HepG2 (cell line): ENCODE measurements at regions not wholly inside any gene's neighbourhood (a gene's known extent, or its start where the extent isn't known, plus 50 kb on each side); places are given as distances from the start of the nearest gene placed in this dataset.
"Not testable (repeated sequence)": the region's sequence is repeated elsewhere in the genome, so short reads cannot be mapped to it uniquely, and the experiment has no call there.

Experiments
- ATAC-seq: fragments of 200-7000 bp; cut with Tn5 transposase; 3 replicates; pipeline ENCODE4 v1.9.1; 2020; ENCODE audit warnings: mild to moderate bottlenecking, moderate library complexity
- BruUV-seq: library from RNA; stranded (reverse); fragments of 400-500 nt; replicated peaks from 2 replicates; lab custom pipeline; 2021; lab: Mats Ljungman, UMichigan
- CTCF ChIA-PET: fragments of 300-600 bp; formaldehyde crosslinking; extraction: SDS; loops from one replicate; lab custom pipeline; 2021; ENCODE audit warnings: low total read pairs, inconsistent platforms, low intra/inter-chr PET ratio; lab: Yijun Ruan, JAX
- POLR2A ChIA-PET: fragments of 350-600 bp; sonication (Branson Sonifier 250); formaldehyde crosslinking; loops from one replicate; lab custom pipeline; 2020; ENCODE audit warnings: antibody characterized with exemption, inconsistent platforms; lab: Yijun Ruan, JAX
- DNase-seq: peaks from one replicate; pipeline ENCODE4 v3.0.0-alpha.2; 2015; ENCODE audit warnings: low spot score
- FAIRE-seq: peaks from 3 replicates; lab custom pipeline; 2011; peaks lifted over from hg19 to GRCh38; lab: Jason Lieb, UNC
- H2AFZ ChIP-seq: one replicate; pipeline ENCODE4 v1.6.1; 2011; ENCODE audit warnings: low read length, inconsistent platforms
- H3K27ac ChIP-seq: fragments of 300-600 bp; 3 replicates; pipeline ENCODE4 v1.8.0; 2011; ENCODE audit warnings: mixed run types, mild to moderate bottlenecking, mixed read lengths, low read length, inconsistent platforms; ENCODE audit not compliant: insufficient read depth; ENCODE audit errors: extremely low read length
- H3K27me3 ChIP-seq, 2 experiments: fragments of 200-600 bp in 1 of 2; 2 replicates in 1 of 2; 3 replicates in 1 of 2; pipeline versions ENCODE4 v1.6.0 to v1.8.0; 2011; ENCODE audit warnings: low read length in 2 of 2, mild to moderate bottlenecking in 2 of 2, moderate library complexity in 2 of 2, inconsistent platforms in 1 of 2; ENCODE audit not compliant: insufficient read depth in 2 of 2, control insufficient read depth in 1 of 2
- H3K36me3 ChIP-seq, 2 experiments: fragments of 200-600 bp in 1 of 2; replicated peaks in 1 of 2; 2 replicates in 1 of 2; 3 replicates in 1 of 2; pipeline versions ENCODE4 v1.5.1 to v1.8.0; 2011; ENCODE audit warnings: low read length in 2 of 2, inconsistent platforms in 1 of 2; ENCODE audit not compliant: insufficient read depth in 2 of 2, control insufficient read depth in 1 of 2
- H3K4me1 ChIP-seq: 2 replicates; pipeline ENCODE4 v1.5.1; 2012; ENCODE audit warnings: low read length, inconsistent platforms; ENCODE audit not compliant: insufficient read depth
- H3K4me2 ChIP-seq: 2 replicates; pipeline ENCODE4 v1.6.0; 2011; ENCODE audit warnings: low read depth, low read length, inconsistent platforms
- H3K4me3 ChIP-seq, 3 experiments: fragments of 200-600 bp in 1 of 3; sonication (generic), shearing (Covaris generic) in 1 of 3; replicated peaks in 1 of 3; 2 replicates each; pipeline ENCODE4 v1.5.1; 2011 to 2016; ENCODE audit warnings: low read length in 3 of 3, inconsistent platforms in 2 of 3, low read depth in 2 of 3, mild to moderate bottlenecking in 2 of 3, control low read depth in 1 of 3, mixed read lengths in 1 of 3; ENCODE audit not compliant: insufficient read depth in 1 of 3
- H3K79me2 ChIP-seq: one replicate; pipeline ENCODE4 v1.6.1; 2011; ENCODE audit warnings: low read length, inconsistent platforms; ENCODE audit not compliant: insufficient read depth
- H3K9ac ChIP-seq: 2 replicates; pipeline ENCODE4 v1.6.0; 2011; ENCODE audit warnings: mild to moderate bottlenecking, low read depth, low read length, inconsistent platforms; ENCODE audit not compliant: insufficient read depth
- H3K9me3 ChIP-seq: 2 replicates; pipeline ENCODE4 v1.5.1; 2012; ENCODE audit warnings: mild to moderate bottlenecking, low read length
- H4K20me1 ChIP-seq: 2 replicates; pipeline ENCODE4 v1.6.0; 2011; ENCODE audit warnings: inconsistent platforms, mild to moderate bottlenecking, low read length, moderate library complexity; ENCODE audit not compliant: insufficient read depth
- KLF12 ChIP-seq: sonication (generic); formaldehyde crosslinking; IDR thresholded peaks from 2 replicates; pipeline ENCODE4 v1.4.0; 2020; ENCODE audit warnings: missing genetic modification reagents, borderline replicate concordance
- SMAD1 ChIP-seq: sonication (generic); formaldehyde crosslinking; IDR thresholded peaks from 2 replicates; pipeline ENCODE4 v1.4.0; 2020; ENCODE audit warnings: missing genetic modification reagents, low read depth, mild to moderate bottlenecking, borderline replicate concordance
- SRF ChIP-seq: IDR thresholded peaks from 2 replicates; pipeline ENCODE4 v1.6.1; 2011; ENCODE audit warnings: mild to moderate bottlenecking, low read depth, low read length, moderate library complexity
- WGBS: methylation state at CpG from one replicate; pipeline ENCODE4 v1.1.6; 2017; ENCODE audit warnings: low lambda C conversion rate; 5-methylcytosine and 5-hydroxymethylcytosine counted together
- in situ Hi-C: cut with HindIII; loops from 2 replicates; pipeline ENCODE4 v1.10.0; 2017; ENCODE audit warnings: low pct_unique_long_range_greater_than_20kb; ENCODE audit not compliant: extremely low pct_ligation_motif_present
- intact Hi-C: fragments of 100-400 bp; cut with micrococcal nuclease; formaldehyde crosslinking; loops from one replicate; pipeline ENCODE4 v1.10.0; 2022; ENCODE audit not compliant: unreplicated experiment
- TF ChIP-seq, protein P1 (sequence below), 2 experiments: sonication (generic) in 1 of 2; formaldehyde crosslinking in 1 of 2; IDR thresholded peaks; 2 replicates each; pipeline versions ENCODE4 v1.4.0 to v1.6.1; 2018 to 2020; ENCODE audit warnings: missing genetic modification reagents in 2 of 2, borderline replicate concordance in 1 of 2, low read depth in 1 of 2, mild to moderate bottlenecking in 1 of 2, missing biosample characterization in 1 of 2

DNA sequence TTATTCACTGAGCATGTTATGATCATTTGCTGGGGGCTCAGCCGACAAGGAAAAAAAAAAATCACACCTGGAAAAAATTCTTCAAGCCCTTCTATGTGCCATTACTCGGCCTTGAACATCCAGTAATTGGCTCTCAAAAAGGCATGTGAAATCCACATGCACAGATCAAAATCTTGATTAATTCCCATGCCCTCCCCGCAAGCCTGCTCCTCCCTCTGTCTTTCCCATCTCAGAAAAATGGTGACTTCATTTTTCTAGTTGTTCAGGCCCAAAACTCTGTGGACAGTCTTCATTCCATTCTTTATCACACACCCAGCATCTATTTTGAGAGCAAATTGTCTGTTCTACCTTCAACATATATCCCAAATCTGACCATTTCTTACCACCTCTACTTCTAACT is 91.2 kb upstream of the FRMD4A start:
- TF ChIP-seq SRF (no peak), KLF12 (CRISPR knock-in tag) (no peak), SMAD1 (CRISPR knock-in tag) (no peak)
- TF ChIP-seq, protein P1, sequence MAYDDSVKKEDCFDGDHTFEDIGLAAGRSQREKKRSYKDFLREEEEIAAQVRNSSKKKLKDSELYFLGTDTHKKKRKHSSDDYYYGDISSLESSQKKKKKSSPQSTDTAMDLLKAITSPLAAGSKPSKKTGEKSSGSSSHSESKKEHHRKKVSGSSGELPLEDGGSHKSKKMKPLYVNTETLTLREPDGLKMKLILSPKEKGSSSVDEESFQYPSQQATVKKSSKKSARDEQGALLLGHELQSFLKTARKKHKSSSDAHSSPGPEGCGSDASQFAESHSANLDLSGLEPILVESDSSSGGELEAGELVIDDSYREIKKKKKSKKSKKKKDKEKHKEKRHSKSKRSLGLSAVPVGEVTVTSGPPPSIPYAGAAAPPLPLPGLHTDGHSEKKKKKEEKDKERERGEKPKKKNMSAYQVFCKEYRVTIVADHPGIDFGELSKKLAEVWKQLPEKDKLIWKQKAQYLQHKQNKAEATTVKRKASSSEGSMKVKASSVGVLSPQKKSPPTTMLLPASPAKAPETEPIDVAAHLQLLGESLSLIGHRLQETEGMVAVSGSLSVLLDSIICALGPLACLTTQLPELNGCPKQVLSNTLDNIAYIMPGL (CRISPR knock-in tag; IDR thresholded peaks at IDR 0.05; ENCODE audit: borderline replicate concordance in 1 of 2, low read depth in 1 of 2): no peak
- 1% methylated on average over 3 of the region's 3 CpGs for WGBS
- ATAC-seq: no peak
- Histone ChIP-seq H3K9ac (no peak overlapping the region), H3K27me3 (no peaks in the 10 kb centered on the region), H3K36me3 (no peaks in the 10 kb centered on the region), H3K27ac (no peak overlapping the region), H2AFZ (no peak overlapping the region), H3K4me1 (no peaks in the 10 kb centered on the region), H3K79me2 (no peaks in the 10 kb centered on the region), H3K4me2 (no peak overlapping the region), H3K4me3 (no peak overlapping the region), H4K20me1 (no peaks in the 10 kb centered on the region), H3K9me3 (no peaks in the 10 kb centered on the region)
- ChIA-PET CTCF (no interaction called here), POLR2A (no interaction called here)
- no TSS peak for BruUV-seq
- intact Hi-C loops: no loop called here
- no peak for FAIRE-seq
- no peak for DNase-seq
- in situ Hi-C loops: no loop called here

DNA sequence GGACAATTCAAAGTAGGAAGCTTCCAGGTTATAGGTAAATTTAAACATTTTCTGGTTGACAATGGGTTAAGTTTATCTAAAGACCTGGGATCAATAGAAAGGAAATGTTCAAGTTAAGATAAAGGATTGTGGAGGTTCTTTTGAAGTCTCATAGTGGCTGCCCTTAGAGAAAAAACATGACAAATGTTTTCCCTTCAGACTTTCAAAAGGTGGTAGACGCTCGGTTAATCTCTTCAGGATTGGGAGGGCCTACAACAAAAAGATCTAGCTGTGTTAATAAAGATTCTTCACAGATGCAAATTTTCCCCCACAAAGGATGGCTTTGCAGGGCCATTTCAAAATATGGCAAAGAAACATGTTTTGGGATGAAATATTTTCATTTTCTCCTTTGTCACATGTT is 86.6 kb upstream of the FRMD4A start:
- H3K4me2 ChIP-seq, FAIRE-seq, DNase-seq, CTCF ChIA-PET, H3K36me3 ChIP-seq, H3K9ac ChIP-seq, H3K27ac ChIP-seq, H3K79me2 ChIP-seq, in situ Hi-C loops, H3K4me1 ChIP-seq, H2AFZ ChIP-seq, H3K4me3 ChIP-seq, H3K9me3 ChIP-seq, POLR2A ChIA-PET, BruUV-seq, intact Hi-C loops, H4K20me1 ChIP-seq, ATAC-seq, H3K27me3 ChIP-seq: not testable (repeated sequence)
- 51% methylated on average over 2 of the region's 2 CpGs for WGBS
